K562 (cell line): ENCODE measurements at regions not wholly inside any gene's neighbourhood (a gene's known extent, or its start where the extent isn't known, plus 50 kb on each side); places are given as distances from the start of the nearest gene placed in this dataset.

Experiments used
- ATAC-seq: fragments of 200-7000 bp; cut with Tn5 transposase; 3 replicates; pipeline ENCODE4 v1.9.1; 2020; ENCODE audit warnings: moderate library complexity
- BruUV-seq: library from RNA; stranded (reverse); fragments of 400-500 nt; replicated peaks from 2 replicates; lab custom pipeline; 2021; lab: Mats Ljungman, UMichigan
- CTCF ChIA-PET: fragments of 300-600 bp; formaldehyde crosslinking; extraction: SDS; loops from one replicate; lab custom pipeline; 2021; ENCODE audit warnings: low intra/inter-chr PET ratio; lab: Yijun Ruan, JAX
- POLR2A ChIA-PET: fragments of 300-600, 350-650 bp; sonication (Branson Sonifier 250); formaldehyde crosslinking; extraction: SDS; loops from one replicate; lab custom pipeline; 2021; ENCODE audit warnings: antibody characterized with exemption, inconsistent platforms; lab: Yijun Ruan, JAX
- DNase-seq, 4 experiments: peaks; one replicate each; pipeline versions ENCODE4 v3.0.0 to v3.0.0-alpha.2; 2011 to 2018; ENCODE audit warnings: low spot score in 3 of 4, mixed read lengths in 3 of 4; ENCODE audit errors: extremely low read depth in 1 of 4
- FAIRE-seq: peaks from 2 replicates; lab custom pipeline; 2011; peaks lifted over from hg19 to GRCh38; lab: Jason Lieb, UNC
- H2AFZ ChIP-seq: 2 replicates; pipeline ENCODE4 v1.6.0; 2011; ENCODE audit warnings: low read depth, low read length, control low read depth, inconsistent platforms
- H3K27ac ChIP-seq: fragments of 200-600 bp; 3 replicates; pipeline ENCODE4 v1.8.0; 2011; ENCODE audit warnings: low read depth, mild to moderate bottlenecking, control low read depth, inconsistent platforms, low read length, moderate library complexity, mixed read lengths; ENCODE audit errors: extremely low read depth
- H3K27me3 ChIP-seq, 2 experiments: fragments of 300-600 bp in 1 of 2; 2 replicates in 1 of 2; 3 replicates in 1 of 2; pipeline versions ENCODE4 v1.6.0 to v1.8.0; 2011; ENCODE audit warnings: inconsistent platforms in 2 of 2, low read length in 2 of 2, mild to moderate bottlenecking in 1 of 2, mixed read lengths in 1 of 2, moderate library complexity in 1 of 2; ENCODE audit not compliant: control insufficient read depth in 2 of 2, insufficient read depth in 2 of 2
- H3K36me3 ChIP-seq: fragments of 300-600 bp; 3 replicates; pipeline ENCODE4 v1.8.0; 2011; ENCODE audit warnings: mild to moderate bottlenecking, low read length, inconsistent platforms; ENCODE audit not compliant: control insufficient read depth, insufficient read depth
- H3K4me1 ChIP-seq, 2 experiments: fragments of 200-600 bp in 1 of 2; replicated peaks in 1 of 2; 2 replicates in 1 of 2; 3 replicates in 1 of 2; pipeline versions ENCODE4 v1.5.1 to v1.8.0; 2011; ENCODE audit warnings: inconsistent platforms in 2 of 2, low read length in 2 of 2, mild to moderate bottlenecking in 1 of 2, mixed read lengths in 1 of 2, moderate library complexity in 1 of 2; ENCODE audit not compliant: control insufficient read depth in 2 of 2, insufficient read depth in 2 of 2
- H3K4me2 ChIP-seq: 2 replicates; pipeline ENCODE4 v1.6.1; 2011; ENCODE audit warnings: low read length, control low read depth, inconsistent platforms, mixed read lengths; ENCODE audit not compliant: insufficient read depth
- H3K4me3 ChIP-seq: fragments of 200-600 bp; sonication (generic), shearing (Covaris generic); 2 replicates; pipeline ENCODE4 v1.5.1; 2016; ENCODE audit warnings: control low read depth, inconsistent platforms
- H3K79me2 ChIP-seq: fragments of 200-600 bp; 3 replicates; pipeline ENCODE4 v1.8.0; 2011; ENCODE audit warnings: low read length, inconsistent platforms; ENCODE audit not compliant: control insufficient read depth, insufficient read depth
- H3K9ac ChIP-seq, 2 experiments: 2 replicates each; pipeline versions ENCODE4 v1.6.0 to v1.6.1; 2011; ENCODE audit warnings: low read depth in 2 of 2, low read length in 2 of 2, control low read depth in 1 of 2, inconsistent platforms in 1 of 2, mild to moderate bottlenecking in 1 of 2, mixed read lengths in 1 of 2; ENCODE audit not compliant: insufficient read depth in 1 of 2
- H3K9me1 ChIP-seq: one replicate; pipeline ENCODE4 v1.6.0; 2011; ENCODE audit warnings: inconsistent platforms, mild to moderate bottlenecking, low read length, moderate library complexity; ENCODE audit not compliant: control insufficient read depth, insufficient read depth
- H3K9me3 ChIP-seq: replicated peaks from 2 replicates; pipeline ENCODE4 v1.5.1; 2011; ENCODE audit warnings: low read depth, low read length, inconsistent platforms; ENCODE audit not compliant: control insufficient read depth, insufficient read depth
- H4K20me1 ChIP-seq: replicated peaks from 2 replicates; pipeline ENCODE4 v1.6.1; 2011; ENCODE audit warnings: low read length, inconsistent platforms, mixed read lengths; ENCODE audit not compliant: control insufficient read depth, insufficient read depth
- CBFB ChIP-seq: sonication (generic); formaldehyde crosslinking; IDR thresholded peaks from 2 replicates; pipeline ENCODE4 v1.4.0; 2020; ENCODE audit warnings: mild to moderate bottlenecking, missing genetic modification reagents
- GATAD2B ChIP-seq: fragments of 450-650 bp; IDR thresholded peaks from 2 replicates; pipeline ENCODE4 v1.6.1; 2017; ENCODE audit warnings: mild to moderate bottlenecking, borderline replicate concordance
- HMGN3 ChIP-seq: IDR thresholded peaks from 2 replicates; pipeline ENCODE4 v1.6.1; 2011; ENCODE audit warnings: borderline replicate concordance, low read depth, mild to moderate bottlenecking, mixed read lengths, low read length; ENCODE audit not compliant: insufficient read length; ENCODE audit errors: extremely low read depth
- NR3C1 ChIP-seq: sonication (generic); formaldehyde crosslinking; IDR thresholded peaks from 2 replicates; pipeline ENCODE4 v1.8.1; 2022; ENCODE audit warnings: missing genetic modification reagents
- SMARCC2 ChIP-seq: fragments of 450-650 bp; IDR thresholded peaks from 2 replicates; pipeline ENCODE4 v1.6.1; 2017; ENCODE audit warnings: antibody characterized with exemption, moderate library complexity, mild to moderate bottlenecking, low read depth
- ZBTB11 ChIP-seq, 3 experiments: fragments of 200-800 bp in 1 of 3; fragments of 250-450 bp in 1 of 3; fragments of 450-650 bp in 1 of 3; sonication (Bioruptor Pico) in 1 of 3; sonication (Bioruptor generic) in 1 of 3; formaldehyde crosslinking in 1 of 3; IDR thresholded peaks; 2 replicates each; pipeline versions ENCODE4 v1.6.1 to v1.8.0; 2016 to 2022; ENCODE audit warnings: mild to moderate bottlenecking in 2 of 3, missing genetic modification characterization in 2 of 3, missing compliant biosample characterization in 1 of 3, moderate library complexity in 1 of 3
- ZBTB17 ChIP-seq: fragments of 450-650 bp; formaldehyde crosslinking; IDR thresholded peaks from 2 replicates; pipeline ENCODE4 v1.4.0; 2020; ENCODE audit warnings: mild to moderate bottlenecking
- ZNF589 ChIP-seq: fragments of 200-800 bp; sonication (Bioruptor generic); IDR thresholded peaks from 2 replicates; pipeline ENCODE4 v1.6.1; 2016; ENCODE audit warnings: low read depth, missing genetic modification characterization, missing compliant biosample characterization
- WGBS: fragments of 100-300 bp; shearing (Covaris generic); methylation state at CpG from one replicate; pipeline ENCODE4 v1.1.6; 2016; ENCODE audit warnings: low coverage, mixed read lengths; ENCODE audit not compliant: insufficient coverage; ENCODE audit errors: missing lambda C conversion rate; 5-methylcytosine and 5-hydroxymethylcytosine counted together
- in situ Hi-C: fragments of 300-500 bp; cut with MboI; formaldehyde crosslinking; loops from 4 replicates; pipeline ENCODE4 v1.15.0; 2018; ENCODE audit warnings: inconsistent platforms, mixed read lengths
- intact Hi-C: fragments of 100-400 bp; cut with micrococcal nuclease; formaldehyde crosslinking; loops from 2 replicates; pipeline ENCODE4 v1.14.2; 2022

GRCh38 chr1:82837766-82838465 is 1037.2 kb downstream of the ADGRL2 start:
- intact Hi-C loops (no loop called here), in situ Hi-C loops (no loop called here)
- H3K9me3 ChIP-seq, result no peaks in the 10 kb centered on the region
- no peaks in the 10 kb centered on the region for H3K4me1 ChIP-seq
- no peak for DNase-seq
- no peak overlapping the region for H3K27ac ChIP-seq
- ChIA-PET CTCF (no interaction called here), POLR2A (no interaction called here)
- 0% methylated on average over 6 of the region's 6 CpGs for WGBS
- H3K9me1 ChIP-seq, result no peaks in the 10 kb centered on the region
- H2AFZ ChIP-seq, result no peak overlapping the region
- no peak overlapping the region for H3K4me2 ChIP-seq
- H3K9ac ChIP-seq, result no peak overlapping the region
- FAIRE-seq, result no peak
- H3K36me3 ChIP-seq, result no peaks in the 10 kb centered on the region
- H3K4me3 ChIP-seq, result no peak overlapping the region
- H3K79me2 ChIP-seq, result no peaks in the 10 kb centered on the region
- TF ChIP-seq NR3C1 (CRISPR knock-in tag) (no peak), HMGN3 (no peak), SMARCC2 (no peak), ZBTB11 (CRISPR knock-in tag; IDR thresholded peaks at IDR 0.05) (no peak), CBFB (CRISPR knock-in tag) (no peak), ZBTB17 (CRISPR knock-in tag) (no peak), GATAD2B (no peak), ZNF589 (CRISPR knock-in tag) (no peak)
- no TSS peak for BruUV-seq
- no peaks in the 10 kb centered on the region for H4K20me1 ChIP-seq
- H3K27me3 ChIP-seq, result no peaks in the 10 kb centered on the region
- ATAC-seq, result no peak
